H4 (cell line): ENCODE measurements at regions not wholly inside any gene's neighbourhood (a gene's known extent, or its start where the extent isn't known, plus 50 kb on each side); places are given as distances from the start of the nearest gene placed in this dataset.
A peak's percentile ranks its signal among the peaks of the same experiment; 100 is the strongest.

Source experiments
- DNase-seq: peaks from one replicate; pipeline ENCODE4 v3.0.0-alpha.2; 2015; ENCODE audit warnings: low spot score

DNA sequence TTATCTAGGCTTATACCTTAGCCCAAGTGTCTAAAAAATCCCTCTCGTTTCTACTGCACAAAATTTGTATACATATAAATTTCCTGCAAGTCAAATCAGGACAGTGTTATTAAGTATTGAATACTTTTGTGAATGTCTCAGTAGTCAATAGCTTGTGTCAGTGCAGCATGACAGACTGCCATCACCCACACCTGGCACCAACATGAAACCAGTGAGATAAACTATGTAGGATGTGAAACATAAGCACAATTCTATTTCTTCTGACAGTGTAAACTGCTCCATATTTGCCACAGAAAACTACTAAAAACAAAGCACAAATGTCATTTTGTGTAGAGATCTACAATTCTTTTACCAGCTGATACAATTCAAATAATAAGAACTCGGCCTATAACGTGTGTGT lies 542.1 kb upstream of the LUZP2 start:
- DNase-seq = no peak

DNA sequence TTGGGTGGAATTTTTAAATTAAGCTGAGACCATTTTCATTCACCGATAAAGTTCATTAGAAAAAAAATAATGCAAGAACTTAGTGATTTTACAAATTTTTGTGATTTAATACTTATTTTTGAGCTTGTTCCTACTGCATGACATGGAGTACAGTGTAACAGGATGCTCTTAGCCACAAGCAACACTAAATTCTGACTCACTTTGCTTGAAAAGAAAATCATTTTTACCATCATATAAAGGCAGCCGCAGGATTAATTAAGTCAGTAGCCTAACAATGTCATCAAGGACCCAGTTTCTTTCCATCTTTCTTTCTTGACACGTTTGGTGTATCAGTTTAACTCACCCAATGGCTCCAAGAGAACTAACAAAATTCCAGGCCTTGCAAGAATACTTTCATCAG lies 540.3 kb upstream of the LUZP2 start:
- no peak for DNase-seq

DNA sequence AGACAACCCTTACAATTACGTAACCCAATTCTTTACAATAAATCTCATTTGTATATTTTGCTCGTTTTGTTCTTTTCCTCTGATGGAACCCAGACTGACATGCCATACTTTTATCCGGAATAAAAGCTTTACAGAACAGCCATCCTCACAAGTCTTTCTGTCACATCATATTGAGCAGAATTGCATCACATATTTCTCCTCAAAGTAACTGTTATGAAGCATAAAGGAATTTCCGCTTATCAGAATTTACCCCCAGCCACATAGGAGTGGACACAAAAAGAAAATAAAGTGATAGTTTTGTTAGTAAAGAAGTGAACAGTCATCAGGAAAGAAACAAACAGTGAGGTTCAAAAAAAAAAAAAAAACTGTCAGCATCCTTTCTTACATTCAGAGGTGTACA lies 539.5 kb upstream of the LUZP2 start:
- DNase-seq = no peak

DNA sequence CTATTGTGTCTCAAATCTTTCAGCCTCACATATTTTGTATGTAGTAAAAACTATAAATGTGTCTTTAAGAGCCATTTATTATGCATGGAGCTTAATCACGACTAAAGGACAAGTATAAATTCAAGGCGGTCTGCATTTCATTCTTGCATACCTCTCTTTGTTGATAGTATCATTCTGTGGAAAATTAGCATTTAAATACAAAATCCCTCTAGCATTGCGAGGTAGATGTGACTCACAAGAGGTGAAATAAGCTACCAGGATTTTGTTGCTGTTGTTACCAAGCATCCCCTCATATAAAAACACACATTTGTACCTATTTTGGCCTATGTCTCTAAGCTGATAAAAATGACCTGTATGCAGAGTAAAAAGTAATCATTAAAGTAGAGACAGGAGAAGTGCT lies 537.4 kb upstream of the LUZP2 start:
- no peak for DNase-seq

DNA sequence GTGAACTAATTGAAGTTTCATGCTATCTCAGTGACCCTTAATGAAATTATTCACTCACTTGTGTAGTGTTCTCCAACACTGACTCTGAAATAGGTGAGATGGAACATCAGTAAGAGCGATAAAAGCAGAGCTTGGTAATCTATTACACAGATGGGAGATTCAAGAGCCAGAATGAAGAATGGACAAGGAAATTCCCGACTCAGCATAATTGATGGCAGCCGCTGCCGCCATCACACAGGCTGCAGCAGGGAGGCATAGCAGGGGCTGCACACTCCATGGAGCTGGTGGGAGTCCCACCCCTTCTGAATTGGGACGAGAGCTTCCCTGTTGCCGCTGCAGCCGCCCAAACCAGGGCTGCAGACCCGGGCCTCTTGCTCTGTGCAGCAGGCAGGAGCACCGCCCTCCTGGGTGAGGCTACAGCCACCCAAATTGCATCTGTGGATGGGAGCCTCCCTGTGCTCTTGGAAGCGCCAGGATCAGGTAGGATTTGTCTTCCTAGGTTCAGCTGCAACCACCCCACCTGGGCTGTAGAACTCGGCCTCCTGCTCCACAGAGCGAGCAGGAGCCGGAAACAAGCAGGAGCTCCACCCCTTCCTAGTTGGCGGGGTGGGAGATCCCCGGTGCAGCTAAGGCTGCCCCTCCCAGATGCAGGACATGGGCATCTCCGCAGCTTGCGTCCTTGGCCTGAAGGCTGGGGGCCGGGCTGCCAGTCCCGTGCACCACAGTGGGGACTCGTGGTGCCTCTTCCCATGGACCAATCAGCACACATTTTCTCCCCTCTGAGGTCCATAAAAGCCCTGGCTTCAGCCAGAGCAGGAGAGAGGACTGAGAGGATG lies 535.1 kb upstream of the LUZP2 start:
- no peak for DNase-seq

DNA sequence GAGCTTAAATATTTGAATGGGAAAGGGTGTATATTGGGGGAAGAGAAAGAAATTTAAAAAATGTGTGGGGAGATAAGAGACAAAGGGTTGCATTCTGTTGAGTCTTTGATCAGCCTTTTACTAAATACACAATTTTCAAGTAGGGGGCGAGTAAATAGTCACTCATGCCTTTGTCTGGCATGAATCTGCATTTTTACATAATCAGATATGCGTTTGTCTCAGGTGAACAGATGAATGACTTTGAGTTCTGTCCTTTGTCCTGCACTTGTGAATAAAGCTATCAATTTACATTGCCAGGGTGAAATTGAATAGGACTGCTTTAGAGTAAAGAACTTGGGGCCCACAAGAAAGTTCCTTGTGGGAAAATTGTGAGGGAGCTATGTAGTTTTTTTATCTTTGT lies 523.6 kb upstream of the LUZP2 start:
- DNase-seq = no peak

DNA sequence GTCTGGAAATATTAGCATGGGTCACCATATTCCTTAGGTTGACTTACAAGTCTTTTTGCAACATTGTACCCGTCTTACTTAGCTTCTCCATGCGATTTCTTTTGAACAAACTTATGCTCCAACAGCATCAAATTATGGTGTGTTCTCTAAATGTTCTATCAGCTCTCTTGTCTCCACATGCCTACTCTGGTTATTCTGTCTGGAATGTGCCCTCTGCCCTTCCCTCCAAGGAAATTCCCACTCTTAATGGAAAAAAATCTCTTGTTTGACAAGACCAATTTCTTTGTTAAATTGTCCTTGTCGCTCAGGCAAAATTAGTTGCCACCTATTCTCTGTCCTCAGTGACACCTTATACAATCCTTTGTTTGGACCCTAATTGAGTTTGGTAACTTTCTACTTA lies 522.8 kb upstream of the LUZP2 start:
- no peak for DNase-seq

DNA sequence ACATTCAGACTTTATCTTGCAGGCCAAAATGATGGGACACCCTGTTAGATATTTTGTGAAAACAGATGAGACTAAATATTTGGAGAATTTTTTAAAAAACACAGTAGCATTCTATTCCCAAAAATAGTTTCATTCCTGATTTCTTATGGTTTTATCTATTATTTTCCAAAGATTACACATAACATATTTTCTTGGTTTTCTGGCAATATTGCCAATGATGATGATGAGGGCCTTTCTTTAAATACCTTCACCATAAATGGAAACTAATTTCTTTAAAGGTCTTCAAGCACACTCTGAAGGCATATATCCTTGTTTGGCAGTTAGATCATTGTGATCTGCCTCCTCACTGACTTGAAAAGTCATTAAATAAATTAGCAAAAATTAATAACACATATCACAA lies 522.3 kb upstream of the LUZP2 start:
- no peak for DNase-seq

DNA sequence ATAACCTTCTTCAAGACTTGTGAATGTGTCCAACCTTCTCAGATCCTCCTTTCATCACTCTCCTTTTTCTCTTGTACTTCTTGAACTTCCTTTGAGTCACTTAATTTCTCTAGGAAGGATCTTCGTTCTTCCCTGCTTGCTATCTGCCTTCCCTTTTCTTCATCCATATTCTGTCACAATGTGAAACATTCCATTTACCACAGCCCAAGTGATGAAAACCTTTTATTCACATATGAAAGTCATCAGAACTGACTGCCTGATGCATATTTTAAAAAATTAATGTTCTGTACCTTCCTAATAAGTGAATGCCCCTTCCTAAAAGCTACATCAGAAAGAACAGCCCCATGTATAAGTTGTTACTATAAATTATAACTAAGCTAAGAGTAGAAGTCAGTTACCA lies 520.4 kb upstream of the LUZP2 start:
- no peak for DNase-seq

DNA sequence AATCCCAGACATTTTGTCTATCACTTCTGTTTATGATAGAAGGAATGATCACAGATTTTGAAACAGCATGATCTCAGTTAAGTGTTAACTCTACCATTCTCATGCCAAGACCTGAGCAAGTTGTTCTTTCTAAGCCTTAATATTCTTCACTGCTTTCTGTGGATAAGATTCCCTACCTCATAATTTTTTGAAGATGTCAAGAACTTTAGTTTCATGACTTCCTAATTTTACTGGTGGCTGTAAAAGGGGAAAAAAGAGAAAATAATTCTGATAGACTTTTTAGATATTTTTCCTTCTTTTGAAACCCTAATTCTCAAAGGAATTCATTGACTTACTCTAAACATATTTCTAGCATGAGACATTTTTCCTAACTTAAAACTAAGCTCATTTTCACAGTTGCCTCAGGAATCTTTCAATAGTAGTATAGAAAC lies 520.0 kb upstream of the LUZP2 start:
- no peak for DNase-seq

DNA sequence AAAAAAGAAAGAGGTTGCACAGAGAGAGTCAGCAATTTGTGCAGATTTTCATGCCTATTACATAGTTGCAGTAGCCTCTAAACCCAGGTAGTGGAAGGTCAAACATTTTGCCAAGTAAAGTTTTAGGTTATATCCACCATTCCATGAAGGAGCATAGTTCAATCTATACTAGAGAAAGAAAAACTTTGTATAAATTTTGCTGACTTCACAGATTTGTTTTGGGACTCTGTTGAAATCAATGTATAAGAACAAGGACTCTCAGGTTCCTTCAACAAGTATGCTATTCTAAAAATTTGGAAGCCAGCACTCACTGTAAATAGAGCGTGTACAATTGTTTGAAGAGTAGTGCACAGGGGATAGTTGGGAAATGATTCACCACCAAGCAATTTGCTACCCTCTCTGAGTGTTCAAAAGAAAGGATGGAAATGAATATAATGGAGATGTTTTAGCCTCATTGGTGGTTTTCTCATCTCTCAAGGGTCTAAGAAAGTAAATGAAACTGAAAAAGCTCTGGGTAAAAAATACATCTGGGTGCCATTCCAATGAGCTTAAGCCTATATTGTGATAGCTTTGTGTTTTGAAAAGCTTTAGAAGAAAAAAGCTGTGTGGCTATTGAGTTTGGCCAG lies 508.4 kb upstream of the LUZP2 start:
- no peak for DNase-seq

DNA sequence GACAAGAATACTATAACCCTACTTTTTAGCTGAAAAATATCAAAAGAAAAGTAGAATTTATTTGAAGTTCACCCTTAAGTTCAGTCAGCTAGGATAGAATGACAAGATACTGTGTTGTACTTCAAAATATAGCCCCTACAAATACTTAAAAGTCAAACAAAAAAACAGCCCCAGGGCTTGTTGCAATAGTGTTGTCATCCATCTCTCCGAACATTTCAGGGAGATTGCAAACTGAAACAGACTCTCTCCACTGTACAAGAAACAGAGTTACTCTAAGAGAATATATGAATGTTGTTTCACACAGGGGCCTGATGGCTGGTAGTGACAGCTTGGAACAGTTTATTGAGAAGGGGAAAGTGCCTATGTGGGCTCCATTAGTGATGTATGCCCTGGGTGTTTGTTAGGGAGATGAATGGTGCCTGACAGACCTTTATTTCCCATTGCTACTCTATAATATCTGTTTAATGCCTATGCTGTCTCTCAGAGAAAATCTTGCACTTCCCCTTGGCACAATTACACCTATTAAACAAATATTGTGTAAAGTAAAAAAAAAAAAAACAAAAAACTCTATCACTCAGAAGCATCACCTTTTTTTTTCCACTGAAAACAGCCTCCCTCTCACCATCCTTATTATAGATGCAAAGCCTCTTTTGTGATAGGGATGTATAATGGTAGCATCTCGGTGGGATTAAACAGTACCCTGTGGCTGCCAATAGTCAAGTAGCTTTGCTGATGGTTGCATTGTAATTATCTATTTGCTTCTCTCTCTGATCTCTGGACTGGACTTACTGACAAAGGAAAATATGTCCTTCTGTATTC lies 506.3 kb upstream of the LUZP2 start:
- DNase-seq = no peak

DNA sequence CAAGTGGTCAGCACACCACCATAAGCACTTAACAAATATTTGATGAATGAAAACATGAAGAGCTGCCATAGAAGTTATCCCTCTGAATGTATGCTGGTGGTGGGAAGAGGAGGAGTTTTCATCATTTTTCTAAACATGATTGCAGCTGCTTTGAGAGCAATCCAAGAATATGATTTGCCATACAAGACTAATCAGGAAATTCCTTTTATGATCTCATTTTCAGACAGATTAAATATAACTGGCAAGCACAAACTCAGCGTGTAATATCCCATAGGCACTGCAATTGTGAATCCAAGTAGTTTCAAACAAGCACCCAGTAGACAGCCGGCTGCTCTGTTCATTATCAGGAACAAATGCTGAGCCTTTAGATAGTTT lies 505.7 kb upstream of the LUZP2 start:
- DNase-seq = no peak

DNA sequence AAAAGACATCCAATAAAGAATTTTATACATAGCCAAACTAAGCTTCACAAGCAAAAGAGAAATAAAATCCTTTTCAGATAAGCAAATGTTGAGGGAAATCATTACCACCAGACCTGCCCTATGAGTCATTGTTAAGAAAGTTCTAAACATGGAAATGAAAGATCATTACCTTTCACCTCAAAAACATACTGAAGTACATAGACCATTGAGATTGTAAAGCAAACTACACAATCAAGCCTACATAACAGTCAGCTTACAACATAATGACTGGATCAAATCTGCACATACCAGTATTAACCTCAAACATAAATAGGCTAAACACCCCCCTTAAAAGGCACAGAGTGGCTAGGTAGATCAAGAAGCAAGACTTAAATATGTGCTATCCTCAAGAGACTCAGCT lies 501.0 kb upstream of the LUZP2 start:
- DNase-seq = peak; percentile 61

DNA sequence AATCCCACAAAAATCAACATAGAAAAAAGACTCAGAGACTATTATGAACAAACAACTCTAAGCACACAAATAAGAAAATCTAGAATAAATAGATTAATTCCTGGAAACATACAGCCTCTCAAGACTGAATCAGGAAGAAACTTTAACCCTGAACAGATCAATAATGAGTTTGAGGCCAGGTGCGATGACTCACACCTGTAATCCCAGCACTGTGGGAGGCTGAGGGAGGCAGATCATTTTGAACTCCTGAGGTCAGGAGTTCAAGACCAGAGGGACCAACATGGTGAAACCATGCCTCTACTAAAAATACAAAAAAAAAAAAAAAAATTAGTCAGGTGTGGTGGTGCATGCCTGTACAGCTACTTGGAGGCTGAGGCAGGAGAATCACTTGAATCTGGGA lies 499.5 kb upstream of the LUZP2 start:
- no peak for DNase-seq

DNA sequence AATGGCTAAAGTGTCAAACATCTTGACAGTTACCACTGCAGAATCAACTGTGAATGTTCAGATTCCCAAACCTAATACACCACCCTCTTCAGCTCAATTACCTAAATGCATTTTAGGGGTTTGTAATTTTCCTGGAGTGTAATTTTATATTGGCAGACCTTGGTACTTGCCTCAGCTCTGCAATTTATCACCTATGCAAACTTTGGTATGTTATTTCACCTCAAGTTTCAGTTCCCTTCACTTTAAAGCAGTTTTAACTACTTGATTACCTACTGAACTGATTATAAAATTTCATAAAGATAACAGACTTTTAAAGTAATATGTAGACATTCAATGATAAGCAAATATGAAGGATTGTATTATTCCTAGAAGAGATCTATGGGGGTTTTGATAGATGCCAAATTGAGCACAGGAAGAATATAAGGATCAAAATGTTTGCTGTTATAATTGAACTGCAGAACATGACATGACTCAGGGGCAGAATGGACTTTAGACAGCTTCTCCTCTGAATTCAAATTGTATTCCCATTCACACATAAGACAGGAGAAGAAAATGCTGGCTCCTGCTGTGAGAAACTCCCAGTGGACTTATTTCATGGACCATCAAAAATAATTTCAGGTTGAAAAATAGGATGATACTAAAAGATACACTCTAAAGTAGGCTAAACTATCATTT lies 491.5 kb upstream of the LUZP2 start:
- no peak for DNase-seq

DNA sequence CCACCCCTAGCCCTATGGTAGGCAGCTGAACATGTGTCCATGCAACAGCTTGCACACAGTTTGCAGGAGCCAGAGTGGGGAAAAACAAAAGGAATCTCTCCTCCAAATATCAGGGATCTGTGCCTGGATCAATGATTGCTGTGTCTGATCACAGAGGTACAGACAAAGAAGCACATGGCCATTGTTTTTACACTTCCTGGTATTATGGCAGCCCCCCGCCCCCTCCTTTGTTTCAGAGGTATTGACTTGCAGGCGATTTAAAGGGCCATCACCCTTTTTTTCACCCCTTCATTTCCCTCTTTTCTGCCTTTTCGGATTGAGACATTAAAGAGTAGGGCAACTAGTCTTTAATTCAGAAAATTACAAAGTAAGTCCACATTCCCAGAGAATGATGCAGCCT lies 453.0 kb upstream of the LUZP2 start:
- DNase-seq = no peak

DNA sequence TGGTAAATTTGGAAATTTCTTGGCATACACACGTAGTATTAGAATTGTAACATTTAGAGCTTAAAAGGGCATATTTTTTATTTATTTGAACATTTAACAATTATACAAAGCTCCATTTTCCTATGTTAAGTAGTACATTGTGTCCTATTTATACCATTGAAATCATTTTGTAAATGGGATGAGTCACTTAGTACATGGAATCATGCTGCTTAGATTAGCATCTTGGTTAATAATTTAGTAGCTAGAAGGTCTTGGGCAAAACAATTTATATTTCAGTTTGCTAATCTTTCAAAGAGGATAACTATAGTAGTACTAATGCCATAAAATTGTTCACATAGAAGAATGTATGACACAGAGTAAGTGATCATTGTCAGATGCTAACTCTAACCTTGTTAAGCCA lies 450.1 kb upstream of the LUZP2 start:
- DNase-seq = no peak

DNA sequence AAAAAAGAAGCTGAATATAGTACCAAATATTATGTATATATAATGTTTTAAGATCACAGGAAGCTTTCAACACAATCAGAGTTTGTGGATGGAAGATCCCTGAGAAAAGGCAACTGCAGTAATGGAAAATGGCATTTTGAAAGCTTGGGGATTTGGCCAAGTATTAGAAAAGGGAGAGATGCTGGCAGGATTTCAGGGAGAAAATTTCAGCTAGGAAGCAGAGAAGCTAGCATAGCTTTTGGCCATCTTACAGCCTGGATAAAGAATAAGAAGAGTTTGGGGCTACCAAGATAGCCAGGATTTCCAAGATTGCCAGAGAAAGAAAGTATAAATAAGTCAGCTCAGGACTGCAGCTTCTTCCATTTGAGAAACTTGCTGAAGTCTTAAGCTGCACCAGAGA lies 440.8 kb upstream of the LUZP2 start:
- DNase-seq = no peak

DNA sequence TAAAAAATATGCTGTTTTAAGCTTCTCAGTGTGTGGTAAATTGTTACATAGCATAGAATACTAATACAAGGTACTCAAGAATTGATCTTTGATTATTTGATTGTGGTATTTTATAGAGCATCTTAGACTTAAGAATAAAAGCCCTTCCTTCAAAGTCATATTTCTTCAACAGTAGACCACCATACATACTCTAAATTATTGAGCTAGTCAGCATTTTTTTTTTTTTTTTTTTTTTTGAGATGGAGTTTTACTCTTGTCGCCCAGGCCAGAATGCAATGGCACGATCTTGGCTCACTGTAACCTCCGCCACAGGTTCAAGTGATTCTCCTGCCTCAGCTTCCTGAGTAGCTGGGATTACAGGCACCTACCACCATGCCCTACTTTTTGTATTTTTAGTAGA lies 436.7 kb upstream of the LUZP2 start:
- no peak for DNase-seq

DNA sequence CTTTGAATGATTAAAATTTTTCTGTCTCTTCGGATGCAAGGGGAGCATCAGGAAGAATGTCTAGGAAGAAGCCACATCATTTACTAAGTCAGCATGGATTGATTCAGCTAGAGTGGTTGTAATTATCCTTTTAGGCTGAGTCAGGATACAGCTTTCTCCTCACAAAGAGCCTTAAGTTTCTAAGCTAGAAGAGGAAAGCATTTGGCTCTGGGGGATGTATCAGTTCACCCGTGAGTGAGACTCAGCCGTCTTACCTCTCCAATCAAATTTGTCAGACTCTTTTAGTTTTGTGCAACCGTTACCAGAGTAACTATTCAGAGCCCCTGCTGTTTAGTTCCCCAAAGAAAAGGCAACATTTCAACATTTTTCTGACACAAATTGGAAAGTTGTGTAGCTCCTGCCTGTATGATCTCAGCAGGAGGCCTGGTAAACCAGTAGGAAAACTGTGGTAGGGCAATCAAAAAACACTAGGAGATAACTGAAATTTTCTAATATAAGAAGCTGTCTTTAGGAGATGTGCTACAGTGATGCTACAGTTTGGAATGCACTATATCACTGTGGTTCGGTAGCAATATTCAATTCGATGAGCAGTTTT lies 432.4 kb upstream of the LUZP2 start:
- DNase-seq = no peak

DNA sequence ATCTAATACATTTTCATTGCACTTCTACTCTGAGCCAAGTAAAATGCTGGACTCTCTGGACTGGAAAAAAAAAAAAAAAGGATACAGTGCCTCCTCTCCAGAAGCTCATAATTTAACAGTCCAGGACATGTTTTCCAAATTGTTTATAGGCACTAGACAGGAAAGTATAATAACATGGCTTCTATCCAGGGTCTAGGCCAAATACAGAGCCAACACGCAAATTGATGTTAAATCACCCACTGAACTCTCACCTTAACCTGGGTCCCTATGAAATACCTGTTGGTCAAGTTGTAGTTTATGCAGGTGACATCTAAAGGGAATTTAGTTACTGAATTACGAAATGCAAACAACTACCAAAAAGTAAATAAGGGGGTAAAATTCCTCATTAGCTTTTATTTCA lies 428.7 kb upstream of the LUZP2 start:
- DNase-seq = no peak
